ENCODE measurements at regions not wholly inside any gene's neighbourhood (a gene's known extent, or its start where the extent isn't known, plus 50 kb on each side); places are given as distances from the start of the nearest gene placed in this dataset.

DNA sequence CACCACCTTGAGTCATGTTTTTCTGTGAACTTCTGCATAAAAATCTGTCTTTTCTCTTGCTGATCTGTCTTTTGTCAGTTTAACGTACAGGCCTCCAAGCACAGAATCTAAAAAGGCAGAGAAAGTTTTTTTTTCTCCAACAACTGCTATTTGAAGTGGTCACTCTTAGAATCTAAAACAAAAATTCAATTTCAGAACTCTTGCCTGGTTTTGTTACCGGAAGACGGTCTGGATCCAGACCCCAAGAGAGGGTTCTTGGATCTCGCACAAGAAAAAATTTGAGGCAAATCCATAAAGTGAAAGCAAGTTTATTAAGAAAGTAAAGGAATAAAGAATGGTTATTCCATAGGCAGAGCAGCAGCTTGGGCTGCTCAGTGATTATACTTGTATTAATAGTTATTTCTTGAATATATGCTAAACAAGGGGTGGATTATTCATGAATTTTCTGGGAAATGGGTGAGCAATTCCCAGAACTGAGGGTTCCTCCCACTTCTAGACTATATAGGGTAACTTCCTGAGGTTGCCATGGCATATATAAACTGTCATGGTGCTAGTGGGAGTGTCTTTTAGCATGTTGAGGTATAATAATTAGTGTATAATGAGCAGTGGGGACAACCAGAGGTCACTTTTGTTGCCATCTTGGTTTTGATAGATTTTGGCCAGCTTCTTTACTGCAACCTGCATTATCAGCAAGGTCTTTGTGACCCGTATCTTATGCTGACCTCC, 150.0 kb upstream of the PLEKHA5 start (continued):
- TF ChIP-seq, protein P1, sequence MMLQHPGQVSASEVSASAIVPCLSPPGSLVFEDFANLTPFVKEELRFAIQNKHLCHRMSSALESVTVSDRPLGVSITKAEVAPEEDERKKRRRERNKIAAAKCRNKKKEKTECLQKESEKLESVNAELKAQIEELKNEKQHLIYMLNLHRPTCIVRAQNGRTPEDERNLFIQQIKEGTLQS (IDR thresholded peaks at IDR 0.05; ENCODE audit: insufficient read depth, low read depth, low read length): no peak
- TF ChIP-seq HDAC6 (IDR thresholded peaks at IDR 0.05; ENCODE audit: low read depth, low read length) (no peak), CTCF (IDR thresholded peaks at IDR 0.05; ENCODE audit: control extremely low read depth in 1 of 3, insufficient read depth in 1 of 3, low read depth in 1 of 3, low read length in 3 of 3) (no peak)

Data from H1 (cell line).